GM23338 (cell line): ENCODE measurements at regions not wholly inside any gene's neighbourhood (a gene's known extent, or its start where the extent isn't known, plus 50 kb on each side); places are given as distances from the start of the nearest gene placed in this dataset.

Source experiments
- ATAC-seq: fragments of 200-7000 bp; cut with Tn5 transposase; 3 replicates; pipeline ENCODE4 v1.9.1; 2020
- DNase-seq: peaks from one replicate; pipeline ENCODE4 v3.0.0-alpha.2; 2015; ENCODE audit warnings: low spot score
- H2AFZ ChIP-seq: fragments of 200-600 bp; sonication (generic); 2 replicates; pipeline ENCODE4 v1.8.0; 2016; ENCODE audit warnings: antibody characterized with exemption, mild to moderate bottlenecking, moderate library complexity
- H3F3A ChIP-seq: fragments of 200-600 bp; sonication (generic); replicated peaks from 2 replicates; pipeline ENCODE4 v1.8.0; 2017; ENCODE audit warnings: antibody characterized with exemption, mixed run types, low read depth
- H3K27ac ChIP-seq: fragments of 200-600 bp; sonication (generic); 2 replicates; pipeline ENCODE4 v1.6.1; 2016; ENCODE audit warnings: low read depth
- H3K27me3 ChIP-seq: fragments of 200-600 bp; sonication (generic); 2 replicates; pipeline ENCODE4 v1.8.0; 2016; ENCODE audit warnings: mild to moderate bottlenecking, mixed run types, moderate library complexity; ENCODE audit not compliant: insufficient read depth
- H3K36me3 ChIP-seq: fragments of 200-600 bp; sonication (generic); 2 replicates; pipeline ENCODE4 v1.8.0; 2016; ENCODE audit warnings: mild to moderate bottlenecking; ENCODE audit not compliant: insufficient read depth
- H3K4me1 ChIP-seq: fragments of 200-600 bp; sonication (generic); 2 replicates; pipeline ENCODE4 v1.8.0; 2016; ENCODE audit warnings: mild to moderate bottlenecking, moderate library complexity; ENCODE audit not compliant: insufficient read depth
- H3K4me2 ChIP-seq: fragments of 200-600 bp; sonication (generic); 2 replicates; pipeline ENCODE4 v1.7.1; 2017; ENCODE audit warnings: mixed run types
- H3K4me3 ChIP-seq: fragments of 200-600 bp; sonication (generic); 2 replicates; pipeline ENCODE4 v1.6.1; 2016; ENCODE audit warnings: mixed run types
- H3K79me2 ChIP-seq: fragments of 200-600 bp; sonication (generic); replicated peaks from 2 replicates; pipeline ENCODE4 v1.8.0; 2017; ENCODE audit warnings: mild to moderate bottlenecking; ENCODE audit not compliant: insufficient read depth
- H3K9me2 ChIP-seq: fragments of 200-600 bp; sonication (generic); 2 replicates; pipeline ENCODE4 v1.8.0; 2017; ENCODE audit not compliant: insufficient read depth
- H4K20me1 ChIP-seq: fragments of 200-600 bp; sonication (generic); replicated peaks from 2 replicates; pipeline ENCODE4 v1.8.0; 2017; ENCODE audit warnings: mild to moderate bottlenecking; ENCODE audit not compliant: insufficient read depth
- H3K27ac Mint-ChIP-seq: 2 replicates; pipeline ENCODE4 v1.8.0; 2020; ENCODE audit warnings: inconsistent platforms, mild to moderate bottlenecking, moderate library complexity, mixed read lengths
- H3K27me3 Mint-ChIP-seq: 3 replicates; pipeline ENCODE4 v1.8.0; 2022; ENCODE audit warnings: low read depth, mild to moderate bottlenecking, moderate library complexity, mixed read lengths, inconsistent platforms; ENCODE audit not compliant: insufficient read depth, poor library complexity
- H3K36me3 Mint-ChIP-seq: 3 replicates; pipeline ENCODE4 v1.8.0; 2021; ENCODE audit warnings: low read depth, mild to moderate bottlenecking, inconsistent platforms, moderate library complexity, mixed read lengths
- H3K4me1 Mint-ChIP-seq: 3 replicates; pipeline ENCODE4 v1.8.0; 2020; ENCODE audit warnings: mild to moderate bottlenecking, inconsistent platforms, mixed read lengths
- H3K4me3 Mint-ChIP-seq: 3 replicates; pipeline ENCODE4 v1.8.0; 2021; ENCODE audit warnings: moderate library complexity, mild to moderate bottlenecking, inconsistent platforms, mixed read lengths
- H3K9me3 Mint-ChIP-seq: 3 replicates; pipeline ENCODE4 v1.8.0; 2020; ENCODE audit warnings: moderate library complexity, mild to moderate bottlenecking, inconsistent platforms, mixed read lengths
- CREB1 ChIP-seq: fragments of 250-450 bp; sonication (Bioruptor Pico); IDR thresholded peaks from 2 replicates; pipeline ENCODE4 v1.5.0; 2020; ENCODE audit warnings: low read depth, mild to moderate bottlenecking, moderate library complexity
- CTCF ChIP-seq, 2 experiments: fragments of 200-600 bp in 1 of 2; sonication (generic) in 1 of 2; conservative IDR thresholded peaks; 2 replicates each; pipeline versions ENCODE4 v1.5.1 to v1.6.1; 2016 to 2017; ENCODE audit warnings: antibody characterized with exemption in 2 of 2, low read depth in 2 of 2, mild to moderate bottlenecking in 2 of 2, moderate library complexity in 1 of 2
- ETS1 ChIP-seq: IDR thresholded peaks from 2 replicates; pipeline ENCODE4 v1.6.1; 2016; ENCODE audit warnings: antibody characterized with exemption
- EZH2 ChIP-seq: fragments of 200-600 bp; sonication (generic); IDR thresholded peaks from one replicate; pipeline ENCODE4 v1.8.0; 2017; ENCODE audit warnings: antibody characterized with exemption, mild to moderate bottlenecking, low read depth; ENCODE audit not compliant: unreplicated experiment
- EZH2phosphoT487 ChIP-seq: fragments of 200-600 bp; sonication (generic); IDR thresholded peaks from one replicate; pipeline ENCODE4 v1.8.1; 2018; ENCODE audit warnings: antibody characterized with exemption; ENCODE audit not compliant: unreplicated experiment
- JUNB ChIP-seq: IDR thresholded peaks from one replicate; pipeline ENCODE4 v1.6.1; 2016; ENCODE audit warnings: antibody characterized with exemption; ENCODE audit not compliant: unreplicated experiment
- NANOG ChIP-seq: IDR thresholded peaks from 2 replicates; pipeline ENCODE4 v1.6.1; 2016; ENCODE audit warnings: antibody characterized with exemption, borderline replicate concordance
- POLR2AphosphoS5 ChIP-seq: IDR thresholded peaks from 2 replicates; pipeline ENCODE4 v1.6.1; 2016; ENCODE audit warnings: antibody characterized with exemption, low read depth
- STAT1 ChIP-seq: IDR thresholded peaks from one replicate; pipeline ENCODE4 v1.6.1; 2016; ENCODE audit warnings: antibody characterized with exemption; ENCODE audit not compliant: unreplicated experiment
- ZNF114 ChIP-seq: fragments of 250-450 bp; sonication (Bioruptor Pico); IDR thresholded peaks from 2 replicates; pipeline ENCODE4 v1.5.0; 2020; ENCODE audit warnings: mild to moderate bottlenecking, moderate library complexity
- ZNF331 ChIP-seq: fragments of 250-450 bp; sonication (Bioruptor Pico); IDR thresholded peaks from 2 replicates; pipeline ENCODE4 v1.5.0; 2020; ENCODE audit warnings: low read depth, mild to moderate bottlenecking, moderate library complexity
- TF ChIP-seq, protein P1 (sequence below): fragments of 250-450 bp; sonication (Bioruptor Pico); IDR thresholded peaks from 2 replicates; pipeline ENCODE4 v1.5.0; 2020; ENCODE audit warnings: mild to moderate bottlenecking, moderate library complexity
- TF ChIP-seq, protein P2 (sequence below): IDR thresholded peaks from one replicate; pipeline ENCODE4 v1.6.1; 2018; ENCODE audit warnings: antibody characterized with exemption; ENCODE audit not compliant: unreplicated experiment

DNA sequence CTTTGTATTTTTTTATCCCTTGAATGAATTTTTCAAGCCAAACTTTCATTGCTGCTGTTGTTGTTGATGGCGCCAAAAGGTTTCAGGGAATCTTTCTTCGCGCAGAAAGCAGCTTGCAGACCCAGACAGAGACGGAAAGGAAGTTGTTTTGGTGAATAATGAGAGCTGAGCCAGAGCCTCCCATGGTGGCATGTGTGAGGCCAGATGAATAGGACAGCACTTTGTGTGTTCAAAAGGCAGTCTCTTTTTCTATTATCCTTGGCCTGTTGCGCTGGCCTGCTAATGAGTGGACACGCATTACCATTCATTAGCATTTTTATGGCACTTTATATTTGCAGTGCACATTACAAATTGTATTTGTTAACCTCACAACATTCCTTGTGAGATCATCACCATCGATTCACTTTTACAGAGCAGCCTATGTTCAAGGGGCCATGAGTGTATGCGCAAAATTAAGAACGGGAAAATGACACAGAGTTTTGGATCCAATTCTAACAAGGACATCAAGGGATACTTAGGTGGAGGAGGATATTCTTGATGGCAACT lies 754.7 kb downstream of the BCL11A start:
- Mint-ChIP-seq H3K4me3 (no peak overlapping the region), H3K36me3 (no peaks in the 10 kb centered on the region; the same call in 2 of the 3 replicates), H3K27ac (no peak overlapping the region), H3K27me3 (peaks cover 1% of the 10 kb centered on the region), H3K4me1 (peaks cover 2% of the 10 kb centered on the region; the same call in 1 of the 3 replicates), H3K9me3 (peaks cover 6% of the 10 kb centered on the region)
- TF ChIP-seq, protein P1, sequence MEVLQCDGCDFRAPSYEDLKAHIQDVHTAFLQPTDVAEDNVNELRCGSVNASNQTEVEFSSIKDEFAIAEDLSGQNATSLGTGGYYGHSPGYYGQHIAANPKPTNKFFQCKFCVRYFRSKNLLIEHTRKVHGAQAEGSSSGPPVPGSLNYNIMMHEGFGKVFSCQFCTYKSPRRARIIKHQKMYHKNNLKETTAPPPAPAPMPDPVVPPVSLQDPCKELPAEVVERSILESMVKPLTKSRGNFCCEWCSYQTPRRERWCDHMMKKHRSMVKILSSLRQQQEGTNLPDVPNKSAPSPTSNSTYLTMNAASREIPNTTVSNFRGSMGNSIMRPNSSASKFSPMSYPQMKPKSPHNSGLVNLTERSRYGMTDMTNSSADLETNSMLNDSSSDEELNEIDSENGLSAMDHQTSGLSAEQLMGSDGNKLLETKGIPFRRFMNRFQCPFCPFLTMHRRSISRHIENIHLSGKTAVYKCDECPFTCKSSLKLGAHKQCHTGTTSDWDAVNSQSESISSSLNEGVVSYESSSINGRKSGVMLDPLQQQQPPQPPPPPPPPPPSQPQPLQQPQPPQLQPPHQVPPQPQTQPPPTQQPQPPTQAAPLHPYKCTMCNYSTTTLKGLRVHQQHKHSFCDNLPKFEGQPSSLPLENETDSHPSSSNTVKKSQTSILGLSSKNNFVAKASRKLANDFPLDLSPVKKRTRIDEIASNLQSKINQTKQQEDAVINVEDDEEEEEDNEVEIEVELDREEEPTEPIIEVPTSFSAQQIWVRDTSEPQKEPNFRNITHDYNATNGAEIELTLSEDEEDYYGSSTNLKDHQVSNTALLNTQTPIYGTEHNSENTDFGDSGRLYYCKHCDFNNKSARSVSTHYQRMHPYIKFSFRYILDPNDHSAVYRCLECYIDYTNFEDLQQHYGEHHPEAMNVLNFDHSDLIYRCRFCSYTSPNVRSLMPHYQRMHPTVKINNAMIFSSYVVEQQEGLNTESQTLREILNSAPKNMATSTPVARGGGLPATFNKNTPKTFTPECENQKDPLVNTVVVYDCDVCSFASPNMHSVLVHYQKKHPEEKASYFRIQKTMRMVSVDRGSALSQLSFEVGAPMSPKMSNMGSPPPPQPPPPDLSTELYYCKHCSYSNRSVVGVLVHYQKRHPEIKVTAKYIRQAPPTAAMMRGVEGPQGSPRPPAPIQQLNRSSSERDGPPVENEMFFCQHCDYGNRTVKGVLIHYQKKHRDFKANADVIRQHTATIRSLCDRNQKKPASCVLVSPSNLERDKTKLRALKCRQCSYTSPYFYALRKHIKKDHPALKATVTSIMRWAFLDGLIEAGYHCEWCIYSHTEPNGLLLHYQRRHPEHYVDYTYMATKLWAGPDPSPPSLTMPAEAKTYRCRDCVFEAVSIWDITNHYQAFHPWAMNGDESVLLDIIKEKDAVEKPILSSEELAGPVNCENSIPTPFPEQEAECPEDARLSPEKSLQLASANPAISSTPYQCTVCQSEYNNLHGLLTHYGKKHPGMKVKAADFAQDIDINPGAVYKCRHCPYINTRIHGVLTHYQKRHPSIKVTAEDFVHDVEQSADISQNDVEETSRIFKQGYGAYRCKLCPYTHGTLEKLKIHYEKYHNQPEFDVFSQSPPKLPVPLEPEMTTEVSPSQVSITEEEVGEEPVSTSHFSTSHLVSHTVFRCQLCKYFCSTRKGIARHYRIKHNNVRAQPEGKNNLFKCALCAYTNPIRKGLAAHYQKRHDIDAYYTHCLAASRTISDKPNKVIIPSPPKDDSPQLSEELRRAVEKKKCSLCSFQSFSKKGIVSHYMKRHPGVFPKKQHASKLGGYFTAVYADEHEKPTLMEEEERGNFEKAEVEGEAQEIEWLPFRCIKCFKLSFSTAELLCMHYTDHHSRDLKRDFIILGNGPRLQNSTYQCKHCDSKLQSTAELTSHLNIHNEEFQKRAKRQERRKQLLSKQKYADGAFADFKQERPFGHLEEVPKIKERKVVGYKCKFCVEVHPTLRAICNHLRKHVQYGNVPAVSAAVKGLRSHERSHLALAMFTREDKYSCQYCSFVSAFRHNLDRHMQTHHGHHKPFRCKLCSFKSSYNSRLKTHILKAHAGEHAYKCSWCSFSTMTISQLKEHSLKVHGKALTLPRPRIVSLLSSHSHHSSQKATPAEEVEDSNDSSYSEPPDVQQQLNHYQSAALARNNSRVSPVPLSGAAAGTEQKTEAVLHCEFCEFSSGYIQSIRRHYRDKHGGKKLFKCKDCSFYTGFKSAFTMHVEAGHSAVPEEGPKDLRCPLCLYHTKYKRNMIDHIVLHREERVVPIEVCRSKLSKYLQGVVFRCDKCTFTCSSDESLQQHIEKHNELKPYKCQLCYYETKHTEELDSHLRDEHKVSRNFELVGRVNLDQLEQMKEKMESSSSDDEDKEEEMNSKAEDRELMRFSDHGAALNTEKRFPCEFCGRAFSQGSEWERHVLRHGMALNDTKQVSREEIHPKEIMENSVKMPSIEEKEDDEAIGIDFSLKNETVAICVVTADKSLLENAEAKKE (CRISPR knock-in tag) = no peak
- TF ChIP-seq NANOG = no peak
- no peak for TF ChIP-seq ZNF331 (CRISPR knock-in tag)
- TF ChIP-seq CTCF (conservative IDR thresholded peaks at IDR 0.05; ENCODE audit: low read depth in 2 of 2) = no peak
- no peak for TF ChIP-seq EZH2
- no peak for TF ChIP-seq JUNB
- TF ChIP-seq POLR2AphosphoS5 = no peak
- no peak for TF ChIP-seq ZNF114 (CRISPR knock-in tag)
- no peak for TF ChIP-seq CREB1
- TF ChIP-seq, protein P2, sequence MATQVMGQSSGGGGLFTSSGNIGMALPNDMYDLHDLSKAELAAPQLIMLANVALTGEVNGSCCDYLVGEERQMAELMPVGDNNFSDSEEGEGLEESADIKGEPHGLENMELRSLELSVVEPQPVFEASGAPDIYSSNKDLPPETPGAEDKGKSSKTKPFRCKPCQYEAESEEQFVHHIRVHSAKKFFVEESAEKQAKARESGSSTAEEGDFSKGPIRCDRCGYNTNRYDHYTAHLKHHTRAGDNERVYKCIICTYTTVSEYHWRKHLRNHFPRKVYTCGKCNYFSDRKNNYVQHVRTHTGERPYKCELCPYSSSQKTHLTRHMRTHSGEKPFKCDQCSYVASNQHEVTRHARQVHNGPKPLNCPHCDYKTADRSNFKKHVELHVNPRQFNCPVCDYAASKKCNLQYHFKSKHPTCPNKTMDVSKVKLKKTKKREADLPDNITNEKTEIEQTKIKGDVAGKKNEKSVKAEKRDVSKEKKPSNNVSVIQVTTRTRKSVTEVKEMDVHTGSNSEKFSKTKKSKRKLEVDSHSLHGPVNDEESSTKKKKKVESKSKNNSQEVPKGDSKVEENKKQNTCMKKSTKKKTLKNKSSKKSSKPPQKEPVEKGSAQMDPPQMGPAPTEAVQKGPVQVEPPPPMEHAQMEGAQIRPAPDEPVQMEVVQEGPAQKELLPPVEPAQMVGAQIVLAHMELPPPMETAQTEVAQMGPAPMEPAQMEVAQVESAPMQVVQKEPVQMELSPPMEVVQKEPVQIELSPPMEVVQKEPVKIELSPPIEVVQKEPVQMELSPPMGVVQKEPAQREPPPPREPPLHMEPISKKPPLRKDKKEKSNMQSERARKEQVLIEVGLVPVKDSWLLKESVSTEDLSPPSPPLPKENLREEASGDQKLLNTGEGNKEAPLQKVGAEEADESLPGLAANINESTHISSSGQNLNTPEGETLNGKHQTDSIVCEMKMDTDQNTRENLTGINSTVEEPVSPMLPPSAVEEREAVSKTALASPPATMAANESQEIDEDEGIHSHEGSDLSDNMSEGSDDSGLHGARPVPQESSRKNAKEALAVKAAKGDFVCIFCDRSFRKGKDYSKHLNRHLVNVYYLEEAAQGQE = no peak
- no peak for TF ChIP-seq ETS1
- TF ChIP-seq EZH2phosphoT487 = no peak
- no peak for TF ChIP-seq STAT1
- Histone ChIP-seq H3K79me2 (no peaks in the 10 kb centered on the region), H3K4me1 (no peaks in the 10 kb centered on the region), H3K4me3 (no peak overlapping the region), H3K4me2 (no peak overlapping the region), H3K27me3 (no peaks in the 10 kb centered on the region), H3K36me3 (no peaks in the 10 kb centered on the region), H3F3A (no peaks in the 10 kb centered on the region), H2AFZ (no peak overlapping the region), H4K20me1 (no peaks in the 10 kb centered on the region), H3K27ac (no peak overlapping the region), H3K9me2 (peaks cover 9% of the 10 kb centered on the region; the same call in 1 of the 2 replicates)
- DNase-seq (no peak), ATAC-seq (no peak)
